ENCODE measurements at regions not wholly inside any gene's neighbourhood (a gene's known extent, or its start where the extent isn't known, plus 50 kb on each side); places are given as distances from the start of the nearest gene placed in this dataset.
"Not testable (repeated sequence)": the region's sequence is repeated elsewhere in the genome, so short reads cannot be mapped to it uniquely, and the experiment has no call there.

- TF ChIP-seq EZH2 (IDR thresholded peaks at IDR 0.05; ENCODE audit: insufficient read depth, low read length), result not testable (repeated sequence)
- TF ChIP-seq, protein P1, sequence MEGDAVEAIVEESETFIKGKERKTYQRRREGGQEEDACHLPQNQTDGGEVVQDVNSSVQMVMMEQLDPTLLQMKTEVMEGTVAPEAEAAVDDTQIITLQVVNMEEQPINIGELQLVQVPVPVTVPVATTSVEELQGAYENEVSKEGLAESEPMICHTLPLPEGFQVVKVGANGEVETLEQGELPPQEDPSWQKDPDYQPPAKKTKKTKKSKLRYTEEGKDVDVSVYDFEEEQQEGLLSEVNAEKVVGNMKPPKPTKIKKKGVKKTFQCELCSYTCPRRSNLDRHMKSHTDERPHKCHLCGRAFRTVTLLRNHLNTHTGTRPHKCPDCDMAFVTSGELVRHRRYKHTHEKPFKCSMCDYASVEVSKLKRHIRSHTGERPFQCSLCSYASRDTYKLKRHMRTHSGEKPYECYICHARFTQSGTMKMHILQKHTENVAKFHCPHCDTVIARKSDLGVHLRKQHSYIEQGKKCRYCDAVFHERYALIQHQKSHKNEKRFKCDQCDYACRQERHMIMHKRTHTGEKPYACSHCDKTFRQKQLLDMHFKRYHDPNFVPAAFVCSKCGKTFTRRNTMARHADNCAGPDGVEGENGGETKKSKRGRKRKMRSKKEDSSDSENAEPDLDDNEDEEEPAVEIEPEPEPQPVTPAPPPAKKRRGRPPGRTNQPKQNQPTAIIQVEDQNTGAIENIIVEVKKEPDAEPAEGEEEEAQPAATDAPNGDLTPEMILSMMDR (IDR thresholded peaks at IDR 0.05; ENCODE audit: insufficient read depth, low read depth, low read length), result not testable (repeated sequence)
Measured at GRCh38 chr6:141969768-141970415, 162.8 kb upstream of the GJE1 start.
